Ammon's horn (tissue), 1 donor: ENCODE measurements at regions not wholly inside any gene's neighbourhood (a gene's known extent, or its start where the extent isn't known, plus 50 kb on each side); places are given as distances from the start of the nearest gene placed in this dataset.

Source experiments
- DNase-seq: peaks from one replicate; pipeline ENCODE4 v3.0.0-alpha.2; 2016; ENCODE audit warnings: low spot score

GRCh38 chr18:34159691-34160185 is 65.0 kb downstream of the NOL4 start:
- DNase-seq: no peak

DNA sequence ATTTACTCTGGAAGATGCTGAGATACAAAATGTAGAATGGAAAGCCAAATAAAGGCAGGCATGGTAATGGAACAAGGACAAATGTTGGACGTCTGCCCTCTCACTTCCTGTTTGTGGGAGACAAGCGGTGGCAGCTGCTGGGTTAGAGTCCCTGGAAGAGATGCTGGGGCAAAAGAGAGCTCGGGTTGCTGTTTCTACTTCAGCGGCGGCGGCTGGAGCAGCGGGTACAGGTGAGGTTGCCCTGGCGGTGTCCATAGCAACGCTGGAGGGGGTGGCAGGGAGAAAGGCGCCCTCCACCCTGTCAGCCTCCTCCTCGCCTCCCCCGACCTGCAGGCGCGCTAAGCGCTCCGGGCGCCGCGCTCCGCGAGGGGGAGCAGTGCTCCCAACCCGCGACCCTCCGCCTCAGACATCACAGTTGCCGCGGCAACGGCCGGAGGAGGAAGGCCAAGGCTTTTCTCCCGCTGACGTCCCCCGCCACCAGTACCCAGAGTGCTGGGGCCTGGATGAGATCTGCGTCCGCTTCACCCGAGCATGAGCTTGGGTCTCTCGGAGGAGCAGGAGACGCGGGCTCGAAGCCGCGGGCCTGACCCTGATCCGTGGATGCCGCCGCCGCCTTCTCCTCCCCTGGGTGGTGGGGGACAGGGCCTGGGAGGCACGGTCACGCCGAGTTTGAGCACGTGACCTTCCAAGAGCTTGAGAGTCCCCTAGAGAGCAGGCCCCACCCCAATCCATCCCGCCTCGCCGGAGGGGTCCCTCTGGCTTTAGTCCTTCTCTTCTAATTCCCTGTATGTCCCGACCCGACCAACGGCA is 65.6 kb downstream of the NOL4 start:
- peak; percentile 82 for DNase-seq

- peak; percentile 3 for DNase-seq
These were observed 71.0 kb downstream of the NOL4 start for GRCh38 chr18:34153711-34154110.

DNA sequence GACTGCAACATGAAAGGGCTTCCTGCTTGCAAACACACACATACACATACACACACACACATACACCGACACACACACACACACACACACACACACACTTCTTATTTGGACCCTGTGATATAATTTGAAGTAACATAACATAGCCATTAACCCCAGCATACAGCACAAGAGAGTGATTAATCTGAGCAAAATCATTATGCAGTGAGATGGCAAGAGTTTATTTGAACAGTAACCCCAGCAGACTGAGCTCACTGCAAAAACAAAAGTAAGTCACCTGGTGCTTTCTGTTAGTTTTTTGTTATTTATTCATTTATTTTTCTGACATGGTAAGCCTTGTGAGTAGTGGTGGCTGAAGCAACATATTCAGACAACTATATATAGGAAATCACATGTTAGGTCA is 93.7 kb downstream of the NOL4 start:
- no peak for DNase-seq

- no peak for DNase-seq
These were observed 96.3 kb downstream of the NOL4 start for GRCh38 chr18:34128436-34128835.

- no peak for DNase-seq
These were observed 98.6 kb downstream of the NOL4 start for GRCh38 chr18:34126121-34126520.

GRCh38 chr18:34122724-34123334 is 101.9 kb downstream of the NOL4 start:
- peak; percentile 53 for DNase-seq

DNA sequence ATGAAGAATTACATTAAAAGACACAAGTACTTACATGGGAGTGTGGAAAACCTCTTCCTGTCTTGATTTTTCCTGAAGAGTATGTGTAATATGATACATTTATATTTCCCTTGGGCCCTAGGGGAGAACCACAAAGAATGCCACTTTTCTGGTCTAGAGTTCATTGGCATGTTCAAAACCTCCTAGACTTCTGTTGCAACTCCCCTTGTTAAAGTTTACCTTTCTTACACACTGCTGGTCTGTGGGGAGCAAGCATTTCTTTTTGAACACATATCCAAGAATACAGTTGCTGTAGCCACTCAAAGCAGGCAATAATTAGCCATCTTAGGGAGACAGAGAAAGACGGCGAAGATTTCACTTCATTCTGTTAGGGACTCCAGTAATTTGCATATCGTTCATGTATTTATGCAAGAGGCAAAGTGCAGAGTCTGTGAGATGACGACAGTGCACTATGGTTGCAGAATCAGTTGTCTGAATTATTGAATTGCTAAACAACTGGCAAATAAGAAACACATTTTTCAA is 103.5 kb downstream of the NOL4 start:
- DNase-seq: no peak

DNA sequence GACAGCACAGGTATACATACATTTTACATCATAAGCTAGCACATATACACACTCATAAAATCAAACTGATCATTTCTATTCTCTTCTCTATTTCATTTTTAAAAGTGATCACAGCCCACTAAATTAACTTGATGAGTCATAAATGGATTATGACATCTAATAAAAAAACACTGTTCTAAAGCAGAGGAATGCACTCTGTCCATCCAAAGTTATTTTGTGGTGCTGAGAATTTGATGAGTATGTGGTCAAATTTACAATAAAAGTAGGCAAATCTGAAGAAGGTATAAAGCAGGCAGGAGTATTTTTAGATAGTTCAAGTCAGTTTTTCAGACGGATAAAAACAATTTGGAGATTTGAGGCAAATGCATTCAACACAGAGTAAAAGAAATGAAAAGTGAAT is 104.4 kb downstream of the NOL4 start:
- no peak for DNase-seq

DNA sequence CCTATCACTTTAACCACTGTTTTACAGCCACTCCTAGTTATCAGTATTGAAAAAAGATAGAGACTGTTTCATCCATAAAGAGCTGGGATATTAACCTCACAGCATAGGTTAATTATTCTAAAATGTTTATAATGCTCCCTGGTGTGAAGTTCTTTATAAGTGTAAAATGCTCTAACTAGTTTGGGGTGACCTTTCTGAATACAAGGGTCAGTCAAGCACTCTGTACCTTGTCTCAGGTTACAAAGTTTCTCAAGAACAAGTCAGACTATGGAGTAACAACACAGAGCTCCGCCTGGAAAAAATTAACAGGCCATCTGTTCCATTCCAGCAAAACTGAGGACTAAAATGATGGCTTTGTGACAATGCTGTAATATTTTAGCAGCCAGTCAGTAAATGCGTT is 107.4 kb downstream of the NOL4 start:
- no peak for DNase-seq

DNA sequence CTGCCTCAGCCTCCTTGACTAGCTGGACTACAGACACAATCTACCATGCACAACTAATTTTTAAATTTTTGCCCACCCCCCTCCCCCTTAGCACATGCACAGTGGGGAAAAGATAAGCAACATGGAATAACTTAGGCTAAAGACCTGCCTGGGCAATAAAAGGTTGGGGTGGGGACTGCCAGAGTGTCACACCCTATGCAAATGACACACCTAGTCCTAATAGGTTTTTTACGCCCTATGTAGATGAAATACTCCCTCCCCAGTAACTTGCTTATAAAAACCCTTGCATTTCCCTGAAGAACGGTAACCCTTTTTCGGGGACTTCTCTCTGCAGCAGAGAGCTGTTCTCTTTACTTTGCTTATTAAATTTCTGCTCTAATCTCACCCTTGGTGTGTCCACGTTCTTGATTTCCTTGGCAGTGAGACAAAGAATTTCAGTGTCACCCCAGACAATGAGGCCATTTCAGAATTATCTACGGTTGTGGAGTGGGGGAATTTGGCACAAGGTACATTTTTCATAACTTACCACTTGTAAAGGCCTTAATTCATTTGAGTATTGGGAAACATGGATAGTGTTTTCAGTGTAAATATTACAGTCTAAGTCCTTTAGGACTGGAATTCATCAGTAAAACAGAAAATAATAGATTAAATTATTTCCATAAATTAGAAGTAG is 109.2 kb downstream of the NOL4 start:
- no peak for DNase-seq

DNA sequence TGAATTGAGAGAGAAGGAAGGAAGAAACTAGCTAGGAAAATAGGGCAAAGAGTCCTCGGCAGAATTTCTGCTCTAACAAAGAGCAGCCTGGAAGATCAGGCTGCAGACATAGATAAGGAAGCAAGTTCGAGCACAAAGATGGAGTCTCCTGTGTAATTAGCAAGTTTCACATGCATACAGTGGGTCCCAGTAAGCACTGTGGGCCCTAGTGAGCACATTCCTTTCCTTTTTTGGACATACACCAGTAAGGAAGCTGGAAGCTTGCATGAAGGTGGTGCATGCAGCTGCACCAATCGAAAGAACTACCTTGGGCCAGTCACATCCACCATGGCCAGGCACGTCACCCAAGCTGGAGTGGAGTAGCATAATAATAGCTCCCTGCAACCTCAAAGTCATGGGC is 109.7 kb downstream of the NOL4 start:
- DNase-seq: no peak

- DNase-seq: no peak
These were observed 116.5 kb downstream of the NOL4 start for GRCh38 chr18:34108206-34108605.

DNA sequence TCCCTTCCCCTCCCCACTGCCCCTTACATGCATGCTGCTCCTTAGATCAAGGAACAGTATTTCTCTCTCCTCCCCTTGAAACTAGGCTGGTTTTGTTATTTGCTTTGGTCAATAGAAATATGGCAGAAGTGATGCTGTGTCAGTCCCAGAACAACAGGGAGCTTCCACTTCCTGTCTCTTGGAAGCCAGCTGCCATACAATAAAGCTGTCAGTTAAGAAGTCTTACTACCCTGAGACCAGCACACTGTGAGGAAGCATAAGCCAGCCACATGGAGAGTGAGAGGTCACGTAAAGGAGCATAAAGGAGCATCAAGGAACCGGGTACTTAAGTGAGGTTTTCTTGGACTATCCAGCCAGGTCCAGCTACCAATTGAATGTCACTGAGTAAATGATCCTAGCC is 126.6 kb downstream of the NOL4 start:
- no peak for DNase-seq

- no peak for DNase-seq
These were observed 127.4 kb downstream of the NOL4 start for GRCh38 chr18:34097312-34097711.

DNA sequence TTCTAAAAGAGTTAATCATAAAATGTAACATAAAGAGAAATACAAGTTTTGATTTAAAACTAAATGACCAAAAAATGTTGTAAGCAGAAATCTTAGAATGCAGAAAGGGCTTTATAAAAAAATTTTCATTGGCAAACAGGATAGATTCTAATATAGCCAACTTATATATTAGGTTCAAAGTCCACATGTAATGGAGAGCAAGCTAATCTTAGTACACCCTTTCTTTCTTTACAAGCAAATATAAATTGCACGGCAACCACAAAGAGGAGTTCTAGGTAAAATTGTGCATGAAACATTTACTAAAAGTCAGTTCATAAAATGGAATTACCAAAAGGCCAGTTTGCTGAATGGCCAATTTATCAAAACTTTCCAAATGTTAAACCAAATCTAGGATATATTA is 130.6 kb downstream of the NOL4 start:
- no peak for DNase-seq

- no peak for DNase-seq
These were observed 131.9 kb downstream of the NOL4 start for GRCh38 chr18:34092796-34093195.

DNA sequence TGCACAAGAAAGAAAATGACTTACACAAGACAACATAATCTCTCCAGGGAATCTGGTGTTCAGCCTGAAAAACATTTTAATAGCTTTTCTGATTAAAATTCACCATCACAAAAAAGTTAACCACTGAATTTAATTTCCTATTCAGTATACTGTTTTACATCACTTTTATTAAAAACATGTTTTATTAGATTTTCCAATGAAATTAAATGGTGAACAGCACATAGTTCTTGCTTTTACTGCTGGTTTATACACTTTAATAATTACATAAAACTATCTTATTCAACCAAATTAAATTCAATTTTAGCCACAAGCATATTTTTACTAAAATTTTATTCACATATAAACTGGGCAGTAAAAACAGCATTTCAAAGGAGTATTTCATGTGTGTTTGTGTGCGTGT is 138.3 kb downstream of the NOL4 start:
- DNase-seq: no peak

GRCh38 chr18:34085140-34085739 is 139.5 kb downstream of the NOL4 start:
- no peak for DNase-seq

- no peak for DNase-seq
These were observed 140.1 kb downstream of the NOL4 start for GRCh38 chr18:34084635-34085034.

DNA sequence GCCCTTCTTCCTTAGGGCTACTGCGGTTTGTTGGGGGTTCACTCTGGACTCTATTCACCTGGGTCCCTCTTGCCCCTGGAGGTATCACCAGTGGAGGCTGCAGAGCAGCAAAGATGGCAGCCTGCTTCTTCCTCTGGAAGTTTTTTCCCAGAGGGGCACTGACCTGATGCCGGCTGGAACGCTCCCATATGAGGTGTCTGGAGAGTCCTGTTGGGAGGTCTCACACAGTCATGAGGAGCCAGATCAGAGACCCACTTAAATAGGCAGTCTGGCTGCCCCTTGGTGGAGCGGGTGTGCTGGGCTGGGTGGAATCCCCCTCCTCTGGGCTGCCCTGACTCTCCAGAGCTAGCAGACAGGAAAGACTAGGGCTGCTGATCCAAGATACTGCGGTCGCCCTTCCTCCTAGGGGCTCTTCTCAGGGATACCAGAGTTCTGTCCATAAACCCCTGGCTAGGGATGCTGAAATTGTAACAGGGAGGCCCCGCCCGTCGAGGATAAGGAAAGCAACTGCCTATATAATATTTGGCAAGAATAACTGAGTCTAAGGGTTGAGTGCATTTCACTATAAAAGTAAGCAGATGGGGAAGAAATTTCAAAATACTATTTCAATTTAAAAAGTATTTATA is 140.7 kb downstream of the NOL4 start:
- no peak for DNase-seq

DNA sequence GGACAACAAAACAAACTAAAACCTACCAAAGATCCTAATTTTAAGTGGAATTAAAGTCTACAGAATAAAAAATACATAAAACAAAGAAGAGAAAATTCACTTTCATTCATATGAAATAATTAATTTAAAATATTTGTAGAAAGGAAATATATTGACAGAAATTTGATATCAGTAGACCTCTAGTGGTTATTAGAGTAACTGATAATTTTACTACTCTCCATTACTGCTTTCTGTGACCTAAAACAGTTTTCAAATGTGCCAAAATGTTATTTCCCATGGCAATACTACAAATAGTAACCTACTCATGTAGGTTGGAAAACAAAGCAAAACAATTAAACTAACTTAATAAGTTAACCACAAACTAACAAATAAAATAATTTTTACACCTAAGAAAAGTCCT is 147.1 kb downstream of the NOL4 start:
- DNase-seq: no peak
